HepG2 (cell line): ENCODE measurements at regions not wholly inside any gene's neighbourhood (a gene's known extent, or its start where the extent isn't known, plus 50 kb on each side); places are given as distances from the start of the nearest gene placed in this dataset.

ENCODE experiments used
- ATAC-seq: fragments of 200-7000 bp; cut with Tn5 transposase; 3 replicates; pipeline ENCODE4 v1.9.1; 2020; ENCODE audit warnings: mild to moderate bottlenecking, moderate library complexity
- BruUV-seq: library from RNA; stranded (reverse); fragments of 400-500 nt; replicated peaks from 2 replicates; lab custom pipeline; 2021; lab: Mats Ljungman, UMichigan
- CTCF ChIA-PET: fragments of 300-600 bp; formaldehyde crosslinking; extraction: SDS; loops from one replicate; lab custom pipeline; 2021; ENCODE audit warnings: low total read pairs, inconsistent platforms, low intra/inter-chr PET ratio; lab: Yijun Ruan, JAX
- POLR2A ChIA-PET: fragments of 350-600 bp; sonication (Branson Sonifier 250); formaldehyde crosslinking; loops from one replicate; lab custom pipeline; 2020; ENCODE audit warnings: antibody characterized with exemption, inconsistent platforms; lab: Yijun Ruan, JAX
- DNase-seq: peaks from one replicate; pipeline ENCODE4 v3.0.0-alpha.2; 2015; ENCODE audit warnings: low spot score
- FAIRE-seq: peaks from 3 replicates; lab custom pipeline; 2011; peaks lifted over from hg19 to GRCh38; lab: Jason Lieb, UNC
- H2AFZ ChIP-seq: one replicate; pipeline ENCODE4 v1.6.1; 2011; ENCODE audit warnings: low read length, inconsistent platforms
- H3K27ac ChIP-seq: fragments of 300-600 bp; 3 replicates; pipeline ENCODE4 v1.8.0; 2011; ENCODE audit warnings: mixed run types, mild to moderate bottlenecking, mixed read lengths, low read length, inconsistent platforms; ENCODE audit not compliant: insufficient read depth; ENCODE audit errors: extremely low read length
- H3K27me3 ChIP-seq, 2 experiments: fragments of 200-600 bp in 1 of 2; 2 replicates in 1 of 2; 3 replicates in 1 of 2; pipeline versions ENCODE4 v1.6.0 to v1.8.0; 2011; ENCODE audit warnings: low read length in 2 of 2, mild to moderate bottlenecking in 2 of 2, moderate library complexity in 2 of 2, inconsistent platforms in 1 of 2; ENCODE audit not compliant: insufficient read depth in 2 of 2, control insufficient read depth in 1 of 2
- H3K36me3 ChIP-seq, 2 experiments: fragments of 200-600 bp in 1 of 2; replicated peaks in 1 of 2; 2 replicates in 1 of 2; 3 replicates in 1 of 2; pipeline versions ENCODE4 v1.5.1 to v1.8.0; 2011; ENCODE audit warnings: low read length in 2 of 2, inconsistent platforms in 1 of 2; ENCODE audit not compliant: insufficient read depth in 2 of 2, control insufficient read depth in 1 of 2
- H3K4me1 ChIP-seq: 2 replicates; pipeline ENCODE4 v1.5.1; 2012; ENCODE audit warnings: low read length, inconsistent platforms; ENCODE audit not compliant: insufficient read depth
- H3K4me2 ChIP-seq: 2 replicates; pipeline ENCODE4 v1.6.0; 2011; ENCODE audit warnings: low read depth, low read length, inconsistent platforms
- H3K4me3 ChIP-seq, 3 experiments: fragments of 200-600 bp in 1 of 3; sonication (generic), shearing (Covaris generic) in 1 of 3; replicated peaks in 1 of 3; 2 replicates each; pipeline ENCODE4 v1.5.1; 2011 to 2016; ENCODE audit warnings: low read length in 3 of 3, inconsistent platforms in 2 of 3, low read depth in 2 of 3, mild to moderate bottlenecking in 2 of 3, control low read depth in 1 of 3, mixed read lengths in 1 of 3; ENCODE audit not compliant: insufficient read depth in 1 of 3
- H3K79me2 ChIP-seq: one replicate; pipeline ENCODE4 v1.6.1; 2011; ENCODE audit warnings: low read length, inconsistent platforms; ENCODE audit not compliant: insufficient read depth
- H3K9ac ChIP-seq: 2 replicates; pipeline ENCODE4 v1.6.0; 2011; ENCODE audit warnings: mild to moderate bottlenecking, low read depth, low read length, inconsistent platforms; ENCODE audit not compliant: insufficient read depth
- H3K9me3 ChIP-seq: 2 replicates; pipeline ENCODE4 v1.5.1; 2012; ENCODE audit warnings: mild to moderate bottlenecking, low read length
- H4K20me1 ChIP-seq: 2 replicates; pipeline ENCODE4 v1.6.0; 2011; ENCODE audit warnings: inconsistent platforms, mild to moderate bottlenecking, low read length, moderate library complexity; ENCODE audit not compliant: insufficient read depth
- MEIS1 ChIP-seq: sonication (generic); formaldehyde crosslinking; IDR thresholded peaks from 2 replicates; pipeline ENCODE4 v1.9.0; 2021; ENCODE audit warnings: mild to moderate bottlenecking, missing genetic modification reagents, moderate library complexity, borderline replicate concordance
- MXD1 ChIP-seq: sonication (generic); formaldehyde crosslinking; IDR thresholded peaks from 2 replicates; pipeline ENCODE4 v1.4.0; 2020; ENCODE audit warnings: mild to moderate bottlenecking, missing genetic modification reagents
- STAT6 ChIP-seq: sonication (generic); formaldehyde crosslinking; IDR thresholded peaks from 2 replicates; pipeline ENCODE4 v1.4.0; 2020; ENCODE audit warnings: missing genetic modification reagents, mild to moderate bottlenecking, borderline replicate concordance
- ZNF12 ChIP-seq: sonication (generic); formaldehyde crosslinking; IDR thresholded peaks from 2 replicates; pipeline ENCODE4 v1.5.0; 2020; ENCODE audit warnings: missing genetic modification reagents
- ZNF160 ChIP-seq: sonication (generic); formaldehyde crosslinking; IDR thresholded peaks from 2 replicates; pipeline ENCODE4 v1.8.0; 2022; ENCODE audit warnings: mild to moderate bottlenecking, inconsistent platforms, missing genetic modification reagents
- ZNF543 ChIP-seq: sonication (generic); formaldehyde crosslinking; IDR thresholded peaks from 2 replicates; pipeline ENCODE4 v1.4.0; 2020; ENCODE audit warnings: mild to moderate bottlenecking, missing genetic modification reagents
- WGBS: methylation state at CpG from one replicate; pipeline ENCODE4 v1.1.6; 2017; ENCODE audit warnings: low lambda C conversion rate; 5-methylcytosine and 5-hydroxymethylcytosine counted together
- in situ Hi-C: cut with HindIII; loops from 2 replicates; pipeline ENCODE4 v1.10.0; 2017; ENCODE audit warnings: low pct_unique_long_range_greater_than_20kb; ENCODE audit not compliant: extremely low pct_ligation_motif_present
- intact Hi-C: fragments of 100-400 bp; cut with micrococcal nuclease; formaldehyde crosslinking; loops from one replicate; pipeline ENCODE4 v1.10.0; 2022; ENCODE audit not compliant: unreplicated experiment
- TF ChIP-seq, protein P1 (sequence below): sonication (generic); formaldehyde crosslinking; IDR thresholded peaks from 2 replicates; pipeline ENCODE4 v1.4.0; 2020; ENCODE audit warnings: missing genetic modification reagents, borderline replicate concordance
- TF ChIP-seq, protein P2 (sequence below): sonication (generic); formaldehyde crosslinking; IDR thresholded peaks from 2 replicates; pipeline ENCODE4 v1.5.0; 2020; ENCODE audit warnings: mild to moderate bottlenecking, missing genetic modification reagents, borderline replicate concordance
- TF ChIP-seq, protein P3 (sequence below): sonication (generic); formaldehyde crosslinking; IDR thresholded peaks from 2 replicates; pipeline ENCODE4 v1.4.0; 2020; ENCODE audit warnings: missing genetic modification reagents

GRCh38 chr10:89115876-89116627 lies 91.1 kb downstream of the CH25H start:
- H4K20me1 ChIP-seq = no peaks in the 10 kb centered on the region
- no peak overlapping the region for H3K9ac ChIP-seq
- BruUV-seq = no TSS peak
- H2AFZ ChIP-seq = no peak overlapping the region
- no peak for FAIRE-seq
- POLR2A ChIA-PET = no interaction called here
- no peak for ATAC-seq
- CTCF ChIA-PET = no interaction called here
- DNase-seq = no peak
- no peaks in the 10 kb centered on the region for H3K79me2 ChIP-seq
- H3K4me2 ChIP-seq = no peak overlapping the region
- H3K9me3 ChIP-seq = no peaks in the 10 kb centered on the region
- H3K36me3 ChIP-seq = no peaks in the 10 kb centered on the region
- no peak overlapping the region for H3K27ac ChIP-seq
- in situ Hi-C loops (no loop called here), intact Hi-C loops (no loop called here)
- H3K4me1 ChIP-seq = no peaks in the 10 kb centered on the region
- 56% methylated on average over 9 of the region's 9 CpGs for WGBS
- no peaks in the 10 kb centered on the region for H3K27me3 ChIP-seq
- no peak overlapping the region for H3K4me3 ChIP-seq
- TF ChIP-seq MXD1 (CRISPR knock-in tag) (no peak), MEIS1 (CRISPR knock-in tag) (no peak), ZNF160 (CRISPR knock-in tag) (no peak), STAT6 (CRISPR knock-in tag) (no peak), ZNF12 (no peak), ZNF543 (no peak)
- TF ChIP-seq, protein P1, sequence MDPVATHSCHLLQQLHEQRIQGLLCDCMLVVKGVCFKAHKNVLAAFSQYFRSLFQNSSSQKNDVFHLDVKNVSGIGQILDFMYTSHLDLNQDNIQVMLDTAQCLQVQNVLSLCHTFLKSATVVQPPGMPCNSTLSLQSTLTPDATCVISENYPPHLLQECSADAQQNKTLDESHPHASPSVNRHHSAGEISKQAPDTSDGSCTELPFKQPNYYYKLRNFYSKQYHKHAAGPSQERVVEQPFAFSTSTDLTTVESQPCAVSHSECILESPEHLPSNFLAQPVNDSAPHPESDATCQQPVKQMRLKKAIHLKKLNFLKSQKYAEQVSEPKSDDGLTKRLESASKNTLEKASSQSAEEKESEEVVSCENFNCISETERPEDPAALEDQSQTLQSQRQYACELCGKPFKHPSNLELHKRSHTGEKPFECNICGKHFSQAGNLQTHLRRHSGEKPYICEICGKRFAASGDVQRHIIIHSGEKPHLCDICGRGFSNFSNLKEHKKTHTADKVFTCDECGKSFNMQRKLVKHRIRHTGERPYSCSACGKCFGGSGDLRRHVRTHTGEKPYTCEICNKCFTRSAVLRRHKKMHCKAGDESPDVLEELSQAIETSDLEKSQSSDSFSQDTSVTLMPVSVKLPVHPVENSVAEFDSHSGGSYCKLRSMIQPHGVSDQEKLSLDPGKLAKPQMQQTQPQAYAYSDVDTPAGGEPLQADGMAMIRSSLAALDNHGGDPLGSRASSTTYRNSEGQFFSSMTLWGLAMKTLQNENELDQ (CRISPR knock-in tag) = no peak
- TF ChIP-seq, protein P2, sequence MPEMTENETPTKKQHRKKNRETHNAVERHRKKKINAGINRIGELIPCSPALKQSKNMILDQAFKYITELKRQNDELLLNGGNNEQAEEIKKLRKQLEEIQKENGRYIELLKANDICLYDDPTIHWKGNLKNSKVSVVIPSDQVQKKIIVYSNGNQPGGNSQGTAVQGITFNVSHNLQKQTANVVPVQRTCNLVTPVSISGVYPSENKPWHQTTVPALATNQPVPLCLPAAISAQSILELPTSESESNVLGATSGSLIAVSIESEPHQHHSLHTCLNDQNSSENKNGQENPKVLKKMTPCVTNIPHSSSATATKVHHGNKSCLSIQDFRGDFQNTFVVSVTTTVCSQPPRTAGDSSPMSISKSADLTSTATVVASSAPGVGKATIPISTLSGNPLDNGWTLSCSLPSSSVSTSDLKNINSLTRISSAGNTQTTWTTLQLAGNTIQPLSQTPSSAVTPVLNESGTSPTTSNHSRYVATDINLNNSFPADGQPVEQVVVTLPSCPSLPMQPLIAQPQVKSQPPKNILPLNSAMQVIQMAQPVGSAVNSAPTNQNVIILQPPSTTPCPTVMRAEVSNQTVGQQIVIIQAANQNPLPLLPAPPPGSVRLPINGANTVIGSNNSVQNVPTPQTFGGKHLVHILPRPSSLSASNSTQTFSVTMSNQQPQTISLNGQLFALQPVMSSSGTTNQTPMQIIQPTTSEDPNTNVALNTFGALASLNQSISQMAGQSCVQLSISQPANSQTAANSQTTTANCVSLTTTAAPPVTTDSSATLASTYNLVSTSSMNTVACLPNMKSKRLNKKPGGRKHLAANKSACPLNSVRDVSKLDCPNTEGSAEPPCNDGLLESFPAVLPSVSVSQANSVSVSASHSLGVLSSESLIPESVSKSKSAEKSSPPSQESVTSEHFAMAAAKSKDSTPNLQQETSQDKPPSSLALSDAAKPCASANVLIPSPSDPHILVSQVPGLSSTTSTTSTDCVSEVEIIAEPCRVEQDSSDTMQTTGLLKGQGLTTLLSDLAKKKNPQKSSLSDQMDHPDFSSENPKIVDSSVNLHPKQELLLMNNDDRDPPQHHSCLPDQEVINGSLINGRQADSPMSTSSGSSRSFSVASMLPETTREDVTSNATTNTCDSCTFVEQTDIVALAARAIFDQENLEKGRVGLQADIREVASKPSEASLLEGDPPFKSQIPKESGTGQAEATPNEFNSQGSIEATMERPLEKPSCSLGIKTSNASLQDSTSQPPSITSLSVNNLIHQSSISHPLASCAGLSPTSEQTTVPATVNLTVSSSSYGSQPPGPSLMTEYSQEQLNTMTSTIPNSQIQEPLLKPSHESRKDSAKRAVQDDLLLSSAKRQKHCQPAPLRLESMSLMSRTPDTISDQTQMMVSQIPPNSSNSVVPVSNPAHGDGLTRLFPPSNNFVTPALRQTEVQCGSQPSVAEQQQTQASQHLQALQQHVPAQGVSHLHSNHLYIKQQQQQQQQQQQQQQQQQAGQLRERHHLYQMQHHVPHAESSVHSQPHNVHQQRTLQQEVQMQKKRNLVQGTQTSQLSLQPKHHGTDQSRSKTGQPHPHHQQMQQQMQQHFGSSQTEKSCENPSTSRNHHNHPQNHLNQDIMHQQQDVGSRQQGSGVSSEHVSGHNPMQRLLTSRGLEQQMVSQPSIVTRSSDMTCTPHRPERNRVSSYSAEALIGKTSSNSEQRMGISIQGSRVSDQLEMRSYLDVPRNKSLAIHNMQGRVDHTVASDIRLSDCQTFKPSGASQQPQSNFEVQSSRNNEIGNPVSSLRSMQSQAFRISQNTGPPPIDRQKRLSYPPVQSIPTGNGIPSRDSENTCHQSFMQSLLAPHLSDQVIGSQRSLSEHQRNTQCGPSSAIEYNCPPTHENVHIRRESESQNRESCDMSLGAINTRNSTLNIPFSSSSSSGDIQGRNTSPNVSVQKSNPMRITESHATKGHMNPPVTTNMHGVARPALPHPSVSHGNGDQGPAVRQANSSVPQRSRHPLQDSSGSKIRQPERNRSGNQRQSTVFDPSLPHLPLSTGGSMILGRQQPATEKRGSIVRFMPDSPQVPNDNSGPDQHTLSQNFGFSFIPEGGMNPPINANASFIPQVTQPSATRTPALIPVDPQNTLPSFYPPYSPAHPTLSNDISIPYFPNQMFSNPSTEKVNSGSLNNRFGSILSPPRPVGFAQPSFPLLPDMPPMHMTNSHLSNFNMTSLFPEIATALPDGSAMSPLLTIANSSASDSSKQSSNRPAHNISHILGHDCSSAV (CRISPR knock-in tag) = no peak
- TF ChIP-seq, protein P3, sequence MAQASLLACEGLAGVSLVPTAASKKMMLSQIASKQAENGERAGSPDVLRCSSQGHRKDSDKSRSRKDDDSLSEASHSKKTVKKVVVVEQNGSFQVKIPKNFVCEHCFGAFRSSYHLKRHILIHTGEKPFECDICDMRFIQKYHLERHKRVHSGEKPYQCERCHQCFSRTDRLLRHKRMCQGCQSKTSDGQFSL (CRISPR knock-in tag) = no peak
